ENCODE measurements at regions not wholly inside any gene's neighbourhood (a gene's known extent, or its start where the extent isn't known, plus 50 kb on each side); places are given as distances from the start of the nearest gene placed in this dataset.
"Not testable (repeated sequence)": the region's sequence is repeated elsewhere in the genome, so short reads cannot be mapped to it uniquely, and the experiment has no call there.

GRCh38 chr12:59329462-59329861 lies 266.4 kb upstream of the SLC16A7 start:
- H3K27ac ChIP-seq = no peak overlapping the region
- no peak overlapping the region for H2AFZ ChIP-seq
- no peak for TF ChIP-seq EZH2 (IDR thresholded peaks at IDR 0.05; ENCODE audit: borderline replicate concordance)
- H3K9me2 ChIP-seq (replicated peaks; ENCODE audit: insufficient read depth) = no peaks in the 10 kb centered on the region
- H3K36me3 ChIP-seq (replicated peaks; ENCODE audit: insufficient read depth, low read depth) = no peaks in the 10 kb centered on the region
- DNase-seq (ENCODE audit: low spot score) = no peak
- H3K9me3 ChIP-seq (ENCODE audit: low read depth) = no peaks in the 10 kb centered on the region
- no peak overlapping the region for H3K4me3 ChIP-seq
- no peaks in the 10 kb centered on the region for H4K20me1 ChIP-seq (ENCODE audit: insufficient read depth, poor library complexity, severe bottlenecking)
- H3K4me2 ChIP-seq = no peak overlapping the region
- H3K27me3 ChIP-seq = peaks cover 18% of the 10 kb centered on the region
- 60% methylated on average over 2 of the region's 2 CpGs for WGBS (ENCODE audit: low lambda C conversion rate, missing lambda C conversion rate)
- H3K79me2 ChIP-seq = no peaks in the 10 kb centered on the region
- no peaks in the 10 kb centered on the region for H3K4me1 ChIP-seq (ENCODE audit: insufficient read depth)

- H4K20me1 ChIP-seq (ENCODE audit: insufficient read depth, poor library complexity, severe bottlenecking); H3K79me2 ChIP-seq; H3K4me2 ChIP-seq; DNase-seq (ENCODE audit: low spot score); H3K36me3 ChIP-seq (replicated peaks; ENCODE audit: insufficient read depth, low read depth); H3K4me3 ChIP-seq; H3K9me2 ChIP-seq (replicated peaks; ENCODE audit: insufficient read depth); H3K9me3 ChIP-seq (ENCODE audit: low read depth); H2AFZ ChIP-seq; H3K4me1 ChIP-seq (ENCODE audit: insufficient read depth); H3K27ac ChIP-seq: not testable (repeated sequence)
- 29% methylated on average over 15 of the region's 15 CpGs for WGBS (ENCODE audit: low lambda C conversion rate, missing lambda C conversion rate)
- peaks cover 18% of the 10 kb centered on the region for H3K27me3 ChIP-seq
These were observed 267.3 kb upstream of the SLC16A7 start for GRCh38 chr12:59328395-59329075.

- not testable (repeated sequence) for H3K36me3 ChIP-seq (replicated peaks; ENCODE audit: insufficient read depth, low read depth); H3K4me2 ChIP-seq; H3K79me2 ChIP-seq; H3K9me2 ChIP-seq (replicated peaks; ENCODE audit: insufficient read depth); H3K9me3 ChIP-seq (ENCODE audit: low read depth); H4K20me1 ChIP-seq (ENCODE audit: insufficient read depth, poor library complexity, severe bottlenecking); DNase-seq (ENCODE audit: low spot score); H2AFZ ChIP-seq; H3K27ac ChIP-seq; H3K4me3 ChIP-seq; H3K4me1 ChIP-seq (ENCODE audit: insufficient read depth)
- 57% methylated on average over 12 of the region's 12 CpGs for WGBS (ENCODE audit: low lambda C conversion rate, missing lambda C conversion rate)
- peaks cover 18% of the 10 kb centered on the region for H3K27me3 ChIP-seq
These were observed 269.4 kb upstream of the SLC16A7 start for GRCh38 chr12:59326457-59326856.

- no peaks in the 10 kb centered on the region for H3K4me1 ChIP-seq (ENCODE audit: insufficient read depth)
- no peak overlapping the region for H2AFZ ChIP-seq
- H3K79me2 ChIP-seq = no peaks in the 10 kb centered on the region
- H3K9me3 ChIP-seq (ENCODE audit: low read depth) = no peaks in the 10 kb centered on the region
- H4K20me1 ChIP-seq (ENCODE audit: insufficient read depth, poor library complexity, severe bottlenecking) = no peaks in the 10 kb centered on the region
- TF ChIP-seq EZH2 (IDR thresholded peaks at IDR 0.05; ENCODE audit: borderline replicate concordance) = no peak
- no peak for TF ChIP-seq EZH2phosphoT487 (IDR thresholded peaks at IDR 0.05; ENCODE audit: low read depth, severe bottlenecking, unreplicated experiment)
- no peak for TF ChIP-seq CTCF (IDR thresholded peaks at IDR 0.05; ENCODE audit: poor library complexity)
- WGBS (ENCODE audit: low lambda C conversion rate, missing lambda C conversion rate) = 75% methylated on average over 2 of the region's 2 CpGs
- H3K4me3 ChIP-seq = no peak overlapping the region
- no peak overlapping the region for H3K27ac ChIP-seq
- H3K36me3 ChIP-seq (replicated peaks; ENCODE audit: insufficient read depth, low read depth) = no peaks in the 10 kb centered on the region
- no peak overlapping the region for H3K4me2 ChIP-seq
- no peaks in the 10 kb centered on the region for H3K9me2 ChIP-seq (replicated peaks; ENCODE audit: insufficient read depth)
- H3K27me3 ChIP-seq = no peaks in the 10 kb centered on the region
- DNase-seq (ENCODE audit: low spot score) = no peak
These were observed 273.4 kb upstream of the SLC16A7 start for GRCh38 chr12:59322473-59322872.

GRCh38 chr12:59321278-59321677 lies 274.6 kb upstream of the SLC16A7 start:
- Histone ChIP-seq H3K36me3 (replicated peaks; ENCODE audit: insufficient read depth, low read depth) (no peaks in the 10 kb centered on the region), H2AFZ (no peak overlapping the region), H3K4me2 (no peak overlapping the region), H3K4me3 (no peak overlapping the region), H3K79me2 (no peaks in the 10 kb centered on the region), H3K27ac (no peak overlapping the region), H3K9me3 (ENCODE audit: low read depth) (no peaks in the 10 kb centered on the region), H4K20me1 (ENCODE audit: insufficient read depth, poor library complexity, severe bottlenecking) (no peaks in the 10 kb centered on the region), H3K27me3 (no peaks in the 10 kb centered on the region), H3K9me2 (replicated peaks; ENCODE audit: insufficient read depth) (no peaks in the 10 kb centered on the region), H3K4me1 (ENCODE audit: insufficient read depth) (no peaks in the 10 kb centered on the region)
- no peak for DNase-seq (ENCODE audit: low spot score)
- no peak for TF ChIP-seq CTCF (IDR thresholded peaks at IDR 0.05; ENCODE audit: poor library complexity)
- 98% methylated on average over 1 of the region's 1 CpG for WGBS (ENCODE audit: low lambda C conversion rate, missing lambda C conversion rate)

Measured in hepatocyte (in vitro differentiated cells).